ENCODE measurements at regions not wholly inside any gene's neighbourhood (a gene's known extent, or its start where the extent isn't known, plus 50 kb on each side); places are given as distances from the start of the nearest gene placed in this dataset.

- TF ChIP-seq CTCF (IDR thresholded peaks at IDR 0.05; ENCODE audit: extremely low read depth in 1 of 2, insufficient read depth in 1 of 2, low read depth in 1 of 2, low read length in 2 of 2) (no peak), EZH2 (IDR thresholded peaks at IDR 0.05; ENCODE audit: borderline replicate concordance, low read depth, low read length, severe bottlenecking) (no peak), POLR2A (IDR thresholded peaks at IDR 0.05; ENCODE audit: low read depth, low read length) (no peak), POLR2AphosphoS5 (IDR thresholded peaks at IDR 0.05; ENCODE audit: insufficient read depth, low read depth, low read length) (no peak)
Observed at GRCh38 chr13:71218960-71219359, 648.0 kb downstream of the DACH1 start.
